Naive thymus-derived CD8-positive, alpha-beta T cell (primary cell): ENCODE measurements at regions not wholly inside any gene's neighbourhood (a gene's known extent, or its start where the extent isn't known, plus 50 kb on each side); places are given as distances from the start of the nearest gene placed in this dataset.
"Not testable (repeated sequence)": the region's sequence is repeated elsewhere in the genome, so short reads cannot be mapped to it uniquely, and the experiment has no call there.

Source experiments
- ATAC-seq, 2 donors: fragments of 150-1000 bp; cut with Tn5 transposase in 1 of 2; sonication (Bioruptor Pico), chemical (Tn5 transposase) in 1 of 2; 1 replicate in 1 of 2; 2 replicates in 1 of 2; pipeline ENCODE4 v1.10.0; 2021; ENCODE audit warnings: mild to moderate bottlenecking in 2 of 2, moderate library complexity in 2 of 2
- POLR2A ChIA-PET: fragments of 350-600 bp; sonication (Branson Sonifier 250); formaldehyde crosslinking; loops from one replicate; lab custom pipeline; 2021; ENCODE audit warnings: antibody characterized with exemption; lab: Charles Lee
- DNase-seq, 10 donors: peaks; one replicate each; pipeline versions ENCODE4 v3.0.0 to v3.0.0-alpha.2; 2020 to 2022
- H3K27ac Mint-ChIP-seq, 10 donors: one replicate each; pipeline ENCODE4 v1.8.0; 2020 to 2022; ENCODE audit warnings: mild to moderate bottlenecking in 10 of 10, mixed read lengths in 10 of 10, moderate library complexity in 4 of 10, inconsistent platforms in 1 of 10
- H3K27me3 Mint-ChIP-seq, 5 donors: one replicate each; pipeline ENCODE4 v1.8.0; 2021 to 2022; ENCODE audit warnings: mixed read lengths in 5 of 5
- H3K36me3 Mint-ChIP-seq, 3 donors: one replicate each; pipeline ENCODE4 v1.8.0; 2020 to 2022; ENCODE audit warnings: mixed read lengths in 3 of 3, mild to moderate bottlenecking in 2 of 3, inconsistent platforms in 1 of 3
- H3K4me1 Mint-ChIP-seq, 4 donors: one replicate each; pipeline ENCODE4 v1.8.0; 2021 to 2022; ENCODE audit warnings: mixed read lengths in 4 of 4
- H3K4me3 Mint-ChIP-seq, 10 donors: one replicate each; pipeline ENCODE4 v1.8.0; 2020 to 2022; ENCODE audit warnings: mild to moderate bottlenecking in 10 of 10, mixed read lengths in 10 of 10, moderate library complexity in 6 of 10, inconsistent platforms in 1 of 10
- H3K9me3 Mint-ChIP-seq, 9 donors: one replicate each; pipeline ENCODE4 v1.8.0; 2020 to 2022; ENCODE audit warnings: mixed read lengths in 9 of 9, mild to moderate bottlenecking in 3 of 9, inconsistent platforms in 1 of 9, moderate library complexity in 1 of 9

- H3K4me3 Mint-ChIP-seq, POLR2A ChIA-PET, H3K9me3 Mint-ChIP-seq, DNase-seq, H3K4me1 Mint-ChIP-seq, H3K36me3 Mint-ChIP-seq, H3K27me3 Mint-ChIP-seq, ATAC-seq, H3K27ac Mint-ChIP-seq: not testable (repeated sequence)
Observed at GRCh38 chr16:32152434-32152833, 100.7 kb upstream of the TP53TG3D start.

- DNase-seq, POLR2A ChIA-PET, H3K4me3 Mint-ChIP-seq, H3K36me3 Mint-ChIP-seq, H3K27me3 Mint-ChIP-seq, H3K9me3 Mint-ChIP-seq, H3K27ac Mint-ChIP-seq, H3K4me1 Mint-ChIP-seq: not testable (repeated sequence)
- ATAC-seq = peak; percentile 86 to 87
Observed at GRCh38 chr16:32187918-32188669, 65.0 kb upstream of the TP53TG3D start.

- ATAC-seq, H3K4me1 Mint-ChIP-seq, H3K36me3 Mint-ChIP-seq, H3K27me3 Mint-ChIP-seq, H3K4me3 Mint-ChIP-seq, DNase-seq, H3K9me3 Mint-ChIP-seq, POLR2A ChIA-PET, H3K27ac Mint-ChIP-seq: not testable (repeated sequence)
Observed at GRCh38 chr16:32202585-32202984, 50.5 kb upstream of the TP53TG3D start.
